ENCODE measurements at regions not wholly inside any gene's neighbourhood (a gene's known extent, or its start where the extent isn't known, plus 50 kb on each side); places are given as distances from the start of the nearest gene placed in this dataset.

- TF ChIP-seq CTCF (IDR thresholded peaks at IDR 0.05) (no peak), POLR2A (IDR thresholded peaks at IDR 0.05) (no peak)
These were observed 442.1 kb upstream of the MEX3C start for GRCh38 chr18:51639541-51639940.
